WTC11 (cell line): ENCODE measurements at regions not wholly inside any gene's neighbourhood (a gene's known extent, or its start where the extent isn't known, plus 50 kb on each side); places are given as distances from the start of the nearest gene placed in this dataset.

Experiments
- ATAC-seq: fragments of 200-7000 bp; cut with Tn5 transposase; 2 replicates; pipeline ENCODE4 v1.10.0; 2021; ENCODE audit warnings: mild to moderate bottlenecking, moderate library complexity
- CTCF ChIA-PET: fragments of 300-600 bp; sonication (Branson Sonifier 250); formaldehyde crosslinking; loops from one replicate; lab custom pipeline; 2021; ENCODE audit warnings: antibody characterized with exemption; lab: Charles Lee
- POLR2A ChIA-PET: fragments of 350-600 bp; sonication (Branson Sonifier 250); formaldehyde crosslinking; loops from one replicate; lab custom pipeline; 2021; ENCODE audit warnings: antibody characterized with exemption; lab: Charles Lee
- DNase-seq: peaks from one replicate; pipeline ENCODE4 v3.0.0; 2021; ENCODE audit warnings: low spot score
- H3K27ac Mint-ChIP-seq: 2 replicates; pipeline ENCODE4 v1.8.0; 2021; ENCODE audit warnings: mixed read lengths
- H3K27me3 Mint-ChIP-seq: 2 replicates; pipeline ENCODE4 v1.8.0; 2021; ENCODE audit warnings: low read depth, mild to moderate bottlenecking, moderate library complexity, mixed read lengths
- H3K36me3 Mint-ChIP-seq: 2 replicates; pipeline ENCODE4 v1.8.0; 2021; ENCODE audit warnings: mixed read lengths
- H3K4me1 Mint-ChIP-seq: 2 replicates; pipeline ENCODE4 v1.8.0; 2022; ENCODE audit warnings: mixed read lengths
- H3K4me3 Mint-ChIP-seq: 2 replicates; pipeline ENCODE4 v1.8.0; 2021; ENCODE audit warnings: mild to moderate bottlenecking, moderate library complexity, mixed read lengths
- H3K9me3 Mint-ChIP-seq: 2 replicates; pipeline ENCODE4 v1.8.0; 2021; ENCODE audit warnings: mixed read lengths
- ATF1 ChIP-seq: sonication (generic); formaldehyde crosslinking; IDR thresholded peaks from 2 replicates; pipeline ENCODE4 v1.8.1; 2023; ENCODE audit warnings: mild to moderate bottlenecking, moderate library complexity, missing genetic modification reagents
- CDX4 ChIP-seq: fragments of 250-450 bp; sonication (Bioruptor Pico); IDR thresholded peaks from 2 replicates; pipeline ENCODE4 v1.9.0; 2021; ENCODE audit warnings: moderate library complexity, mild to moderate bottlenecking, inconsistent platforms, borderline replicate concordance
- CREB1 ChIP-seq: sonication (generic); formaldehyde crosslinking; IDR thresholded peaks from 2 replicates; pipeline ENCODE4 v1.8.0; 2023; ENCODE audit warnings: mild to moderate bottlenecking, missing genetic modification reagents
- E2F5 ChIP-seq: sonication (generic); formaldehyde crosslinking; IDR thresholded peaks from 2 replicates; pipeline ENCODE4 v1.8.1; 2022; ENCODE audit warnings: mild to moderate bottlenecking, moderate library complexity, missing genetic modification reagents
- FOXJ3 ChIP-seq: sonication (generic); formaldehyde crosslinking; IDR thresholded peaks from 2 replicates; pipeline ENCODE4 v1.9.0; 2021; ENCODE audit warnings: missing genetic modification reagents, mild to moderate bottlenecking, borderline replicate concordance
- FOXK1 ChIP-seq: sonication (generic); formaldehyde crosslinking; IDR thresholded peaks from 2 replicates; pipeline ENCODE4 v1.8.0; 2022; ENCODE audit warnings: mild to moderate bottlenecking, moderate library complexity, missing genetic modification reagents
- GABPB1 ChIP-seq: sonication (generic); formaldehyde crosslinking; IDR thresholded peaks from 2 replicates; pipeline ENCODE4 v1.8.1; 2023; ENCODE audit warnings: mild to moderate bottlenecking, missing genetic modification reagents
- JAZF1 ChIP-seq: fragments of 250-450 bp; sonication (Bioruptor Pico); IDR thresholded peaks from 2 replicates; pipeline ENCODE4 v1.9.0; 2021; ENCODE audit warnings: moderate library complexity, mild to moderate bottlenecking, inconsistent platforms
- NFATC4 ChIP-seq: fragments of 250-450 bp; sonication (Bioruptor Pico); IDR thresholded peaks from 2 replicates; pipeline ENCODE4 v1.9.0; 2021; ENCODE audit warnings: mild to moderate bottlenecking
- PRDM15 ChIP-seq: sonication (generic); formaldehyde crosslinking; IDR thresholded peaks from 2 replicates; pipeline ENCODE4 v1.8.0; 2022; ENCODE audit warnings: missing genetic modification reagents
- PREB ChIP-seq: sonication (generic); formaldehyde crosslinking; IDR thresholded peaks from 2 replicates; pipeline ENCODE4 v1.8.1; 2022; ENCODE audit warnings: mild to moderate bottlenecking, missing genetic modification reagents, moderate library complexity, borderline replicate concordance
- PRRX2 ChIP-seq: fragments of 250-450 bp; sonication (Bioruptor Pico); IDR thresholded peaks from 2 replicates; pipeline ENCODE4 v1.8.0; 2021; ENCODE audit warnings: mild to moderate bottlenecking
- RELA ChIP-seq: sonication (generic); formaldehyde crosslinking; IDR thresholded peaks from 2 replicates; pipeline ENCODE4 v1.8.1; 2022; ENCODE audit warnings: missing genetic modification reagents, mild to moderate bottlenecking, borderline replicate concordance
- SMAD4 ChIP-seq: sonication (generic); formaldehyde crosslinking; IDR thresholded peaks from 2 replicates; pipeline ENCODE4 v1.8.0; 2022; ENCODE audit warnings: mild to moderate bottlenecking, missing genetic modification reagents
- SP1 ChIP-seq: sonication (generic); formaldehyde crosslinking; conservative IDR thresholded peaks from 2 replicates; pipeline ENCODE4 v1.8.1; 2022; ENCODE audit warnings: missing genetic modification reagents
- STAT6 ChIP-seq: sonication (generic); formaldehyde crosslinking; conservative IDR thresholded peaks from 2 replicates; pipeline ENCODE4 v1.8.1; 2023; ENCODE audit warnings: mild to moderate bottlenecking, low read depth, missing genetic modification reagents, moderate library complexity
- USF1 ChIP-seq: sonication (generic); formaldehyde crosslinking; IDR thresholded peaks from 2 replicates; pipeline ENCODE4 v1.8.0; 2022; ENCODE audit warnings: mild to moderate bottlenecking, missing genetic modification reagents
- USF2 ChIP-seq: sonication (generic); formaldehyde crosslinking; IDR thresholded peaks from 2 replicates; pipeline ENCODE4 v1.8.1; 2023; ENCODE audit warnings: mild to moderate bottlenecking, missing genetic modification reagents, moderate library complexity
- ZBTB43 ChIP-seq: sonication (generic); formaldehyde crosslinking; IDR thresholded peaks from 2 replicates; pipeline ENCODE4 v1.8.1; 2023; ENCODE audit warnings: mild to moderate bottlenecking, missing genetic modification reagents
- ZMAT4 ChIP-seq: fragments of 250-450 bp; sonication (Bioruptor Pico); IDR thresholded peaks from 2 replicates; pipeline ENCODE4 v1.9.0; 2021; ENCODE audit warnings: mild to moderate bottlenecking
- ZNF671 ChIP-seq: fragments of 250-450 bp; sonication (Bioruptor Pico); IDR thresholded peaks from 2 replicates; pipeline ENCODE4 v1.8.0; 2021; ENCODE audit warnings: mild to moderate bottlenecking

GRCh38 chr4:187135878-187136277, 412.2 kb upstream of the FAT1 start:
- H3K27me3 Mint-ChIP-seq, result no peaks in the 10 kb centered on the region
- H3K4me3 Mint-ChIP-seq, result no peak overlapping the region
- POLR2A ChIA-PET, result no interaction called here
- CTCF ChIA-PET, result no interaction called here
- no peaks in the 10 kb centered on the region for H3K9me3 Mint-ChIP-seq
- TF ChIP-seq ZMAT4 (CRISPR knock-in tag) (no peak), USF1 (no peak), PREB (no peak), PRDM15 (CRISPR knock-in tag) (no peak), SMAD4 (no peak), USF2 (no peak), ZBTB43 (CRISPR knock-in tag) (no peak), E2F5 (CRISPR knock-in tag) (no peak), FOXK1 (CRISPR knock-in tag) (no peak)
- ATAC-seq (no peak), DNase-seq (no peak)
- H3K27ac Mint-ChIP-seq, result no peak overlapping the region
- no peaks in the 10 kb centered on the region for H3K4me1 Mint-ChIP-seq
- no peaks in the 10 kb centered on the region for H3K36me3 Mint-ChIP-seq

- no peaks in the 10 kb centered on the region for H3K4me1 Mint-ChIP-seq
- no peak overlapping the region for H3K4me3 Mint-ChIP-seq
- ChIA-PET CTCF (no interaction called here), POLR2A (no interaction called here)
- no peaks in the 10 kb centered on the region for H3K9me3 Mint-ChIP-seq
- ATAC-seq, result no peak
- TF ChIP-seq STAT6 (CRISPR knock-in tag), result no peak
- TF ChIP-seq CREB1 (CRISPR knock-in tag), result no peak
- TF ChIP-seq ZNF671 (CRISPR knock-in tag), result no peak
- no peak for TF ChIP-seq ATF1 (CRISPR knock-in tag)
- no peak for TF ChIP-seq SP1 (CRISPR knock-in tag)
- no peak for TF ChIP-seq PRRX2 (CRISPR knock-in tag)
- TF ChIP-seq RELA (CRISPR knock-in tag), result no peak
- TF ChIP-seq CDX4, result no peak
- no peak for TF ChIP-seq FOXK1 (CRISPR knock-in tag)
- TF ChIP-seq NFATC4 (CRISPR knock-in tag), result no peak
- no peak for TF ChIP-seq ZBTB43 (CRISPR knock-in tag)
- TF ChIP-seq FOXJ3 (CRISPR knock-in tag), result no peak
- TF ChIP-seq SMAD4, result no peak
- TF ChIP-seq GABPB1, result no peak
- TF ChIP-seq JAZF1, result no peak
- H3K27ac Mint-ChIP-seq, result no peak overlapping the region
- no peak for DNase-seq
- H3K27me3 Mint-ChIP-seq, result no peaks in the 10 kb centered on the region
- no peaks in the 10 kb centered on the region for H3K36me3 Mint-ChIP-seq
These were observed 415.5 kb upstream of the FAT1 start for GRCh38 chr4:187139141-187139540.
